ENCODE measurements at regions not wholly inside any gene's neighbourhood (a gene's known extent, or its start where the extent isn't known, plus 50 kb on each side); places are given as distances from the start of the nearest gene placed in this dataset.

DNA sequence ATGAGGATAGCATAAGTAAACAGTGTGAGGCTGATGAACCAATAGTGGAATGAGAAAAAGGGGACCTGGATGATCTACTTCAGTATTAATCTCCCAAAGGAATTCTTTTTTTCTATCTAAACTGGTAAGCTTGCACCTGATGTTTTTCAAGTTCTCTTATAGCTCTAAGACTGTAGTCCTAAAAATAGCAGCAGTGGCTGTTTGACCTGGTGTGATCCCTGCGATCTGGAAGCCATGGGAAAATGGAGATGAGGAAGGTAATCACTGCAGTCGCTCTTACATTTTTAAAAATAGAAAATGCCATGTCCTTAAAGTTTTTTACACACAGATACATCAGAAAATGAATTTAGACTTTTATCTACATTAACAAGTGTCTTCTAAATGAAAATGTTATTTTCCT is 926.4 kb upstream of the SLC35B3 start:
- Histone ChIP-seq H3K36me3 (ENCODE audit: low read depth) (no peaks in the 10 kb centered on the region), H3K9me3 (ENCODE audit: severe bottlenecking) (no peaks in the 10 kb centered on the region), H3K27ac (ENCODE audit: poor library complexity, severe bottlenecking) (no peak overlapping the region), H3K4me3 (ENCODE audit: severe bottlenecking) (no peak overlapping the region), H3K27me3 (ENCODE audit: insufficient read depth, poor library complexity, severe bottlenecking) (no peaks in the 10 kb centered on the region), H3K4me1 (ENCODE audit: insufficient read depth, poor library complexity, severe bottlenecking) (peaks cover 2% of the 10 kb centered on the region)
- no peak for TF ChIP-seq CTCF (IDR thresholded peaks at IDR 0.05; ENCODE audit: poor library complexity, severe bottlenecking)
- ATAC-seq (ENCODE audit: low read depth) = no peak
- DNase-seq (ENCODE audit: low spot score) = no peak

DNA sequence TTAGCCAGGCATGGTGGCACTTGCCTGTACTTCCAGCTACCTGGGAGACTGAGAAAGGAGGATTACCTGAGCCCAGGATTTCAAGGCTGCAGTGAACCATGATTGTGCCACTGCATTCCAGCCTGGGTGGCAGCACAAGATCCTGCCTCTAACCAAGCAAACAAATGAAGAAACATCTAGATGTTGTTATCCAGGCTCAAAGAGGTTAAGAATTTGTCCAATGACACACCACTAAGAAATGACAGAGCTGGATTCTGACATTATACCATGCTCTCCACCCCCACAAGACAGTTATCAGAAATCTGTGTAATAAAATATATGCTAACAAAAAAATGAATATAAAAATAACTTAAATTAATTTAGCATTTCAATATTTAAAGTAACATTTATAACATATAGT is 925.5 kb upstream of the SLC35B3 start:
- H3K4me1 ChIP-seq (ENCODE audit: insufficient read depth, poor library complexity, severe bottlenecking) = peaks cover 3% of the 10 kb centered on the region
- ATAC-seq (ENCODE audit: low read depth) (peak; percentile 49), DNase-seq (ENCODE audit: low spot score) (no peak)
- H3K27me3 ChIP-seq (ENCODE audit: insufficient read depth, poor library complexity, severe bottlenecking) = no peaks in the 10 kb centered on the region
- H3K27ac ChIP-seq (ENCODE audit: poor library complexity, severe bottlenecking) = no peak overlapping the region
- no peaks in the 10 kb centered on the region for H3K36me3 ChIP-seq (ENCODE audit: low read depth)
- H3K9me3 ChIP-seq (ENCODE audit: severe bottlenecking) = no peaks in the 10 kb centered on the region
- H3K4me3 ChIP-seq (ENCODE audit: severe bottlenecking) = no peak overlapping the region
- TF ChIP-seq CTCF (IDR thresholded peaks at IDR 0.05; ENCODE audit: poor library complexity, severe bottlenecking) = no peak

- DNase-seq (ENCODE audit: low spot score) = no peak
- H3K4me3 ChIP-seq (ENCODE audit: severe bottlenecking) = no peak overlapping the region
- no peak for TF ChIP-seq CTCF (IDR thresholded peaks at IDR 0.05; ENCODE audit: poor library complexity, severe bottlenecking)
Measured at GRCh38 chr6:9347608-9348007, 912.3 kb upstream of the SLC35B3 start.

GRCh38 chr6:9346923-9347322 is 911.6 kb upstream of the SLC35B3 start:
- DNase-seq (ENCODE audit: low spot score) = no peak
- H3K27me3 ChIP-seq (ENCODE audit: insufficient read depth, poor library complexity, severe bottlenecking) = no peaks in the 10 kb centered on the region
- no peaks in the 10 kb centered on the region for H3K4me1 ChIP-seq (ENCODE audit: insufficient read depth, poor library complexity, severe bottlenecking)
- no peak overlapping the region for H3K27ac ChIP-seq (ENCODE audit: poor library complexity, severe bottlenecking)
- TF ChIP-seq CTCF (IDR thresholded peaks at IDR 0.05; ENCODE audit: poor library complexity, severe bottlenecking) = no peak
- no peaks in the 10 kb centered on the region for H3K36me3 ChIP-seq (ENCODE audit: low read depth)
- ATAC-seq (ENCODE audit: low read depth) = no peak
- no peaks in the 10 kb centered on the region for H3K9me3 ChIP-seq (ENCODE audit: severe bottlenecking)
- no peak overlapping the region for H3K4me3 ChIP-seq (ENCODE audit: severe bottlenecking)

More at GRCh38 chr6:9347608-9348007, 912.3 kb upstream of the SLC35B3 start:
- H3K9me3 ChIP-seq (ENCODE audit: severe bottlenecking) = no peaks in the 10 kb centered on the region
- H3K36me3 ChIP-seq (ENCODE audit: low read depth) = no peaks in the 10 kb centered on the region
- no peaks in the 10 kb centered on the region for H3K4me1 ChIP-seq (ENCODE audit: insufficient read depth, poor library complexity, severe bottlenecking)
- H3K27ac ChIP-seq (ENCODE audit: poor library complexity, severe bottlenecking) = no peak overlapping the region
- ATAC-seq (ENCODE audit: low read depth) = no peak
- H3K27me3 ChIP-seq (ENCODE audit: insufficient read depth, poor library complexity, severe bottlenecking) = no peaks in the 10 kb centered on the region

DNA sequence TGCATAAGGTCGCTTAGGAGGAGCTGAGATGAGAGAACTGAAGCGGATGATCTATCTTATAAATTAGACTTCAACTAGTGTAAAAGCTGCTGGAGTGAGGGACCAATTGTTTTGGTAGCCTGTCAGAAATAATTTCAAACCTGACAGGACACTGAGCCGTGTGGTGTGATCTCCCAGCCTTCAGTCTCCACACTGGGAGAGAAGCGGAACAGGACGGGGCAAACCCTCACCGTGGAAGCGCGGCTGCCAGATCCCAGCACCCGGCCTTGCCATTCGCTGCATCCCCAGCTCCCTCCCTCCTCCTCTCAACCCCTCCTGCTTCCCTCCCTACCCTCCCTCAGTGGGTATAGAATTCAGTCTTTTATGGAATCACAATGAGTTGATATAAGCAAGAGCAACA is 900.1 kb upstream of the SLC35B3 start:
- H3K27ac ChIP-seq (ENCODE audit: poor library complexity, severe bottlenecking) = no peak overlapping the region
- ATAC-seq (ENCODE audit: low read depth) = no peak
- no peak overlapping the region for H3K4me3 ChIP-seq (ENCODE audit: severe bottlenecking)
- H3K27me3 ChIP-seq (ENCODE audit: insufficient read depth, poor library complexity, severe bottlenecking) = no peaks in the 10 kb centered on the region
- H3K4me1 ChIP-seq (ENCODE audit: insufficient read depth, poor library complexity, severe bottlenecking) = no peaks in the 10 kb centered on the region
- H3K36me3 ChIP-seq (ENCODE audit: low read depth) = no peaks in the 10 kb centered on the region
- no peak for TF ChIP-seq CTCF (IDR thresholded peaks at IDR 0.05; ENCODE audit: poor library complexity, severe bottlenecking)
- no peaks in the 10 kb centered on the region for H3K9me3 ChIP-seq (ENCODE audit: severe bottlenecking)
- no peak for DNase-seq (ENCODE audit: low spot score)
